HG02884 (cell line): ENCODE measurements at regions not wholly inside any gene's neighbourhood (a gene's known extent, or its start where the extent isn't known, plus 50 kb on each side); places are given as distances from the start of the nearest gene placed in this dataset.

Experiments used
- ATAC-seq: cut with Tn5 transposase; IDR thresholded peaks from one replicate; pipeline ENCODE4 v1.9.1; 2021; ENCODE audit warnings: mild to moderate bottlenecking, moderate library complexity; ENCODE audit not compliant: unreplicated experiment

- ATAC-seq = no peak
Measured at GRCh38 chr2:157935378-157935906, 59.3 kb upstream of the ACVR1 start.

- ATAC-seq = no peak
Measured at GRCh38 chr2:157934684-157935377, 58.7 kb upstream of the ACVR1 start.

GRCh38 chr2:157933160-157933920, 57.2 kb upstream of the ACVR1 start:
- no peak for ATAC-seq

- ATAC-seq = no peak
Measured at GRCh38 chr2:157932480-157933159, 56.5 kb upstream of the ACVR1 start.

GRCh38 chr2:157931542-157931941, 55.4 kb upstream of the ACVR1 start:
- no peak for ATAC-seq

GRCh38 chr2:157930728-157931127, 54.6 kb upstream of the ACVR1 start:
- ATAC-seq = no peak

GRCh38 chr2:157929871-157930667, 53.9 kb upstream of the ACVR1 start:
- ATAC-seq = no peak

GRCh38 chr2:157928372-157928771, 52.2 kb upstream of the ACVR1 start:
- ATAC-seq = no peak

GRCh38 chr2:157927155-157927554, 51.0 kb upstream of the ACVR1 start:
- ATAC-seq = no peak
